DND-41 (cell line): ENCODE measurements at regions not wholly inside any gene's neighbourhood (a gene's known extent, or its start where the extent isn't known, plus 50 kb on each side); places are given as distances from the start of the nearest gene placed in this dataset.

Experiments
- ATAC-seq: fragments of 200-7000 bp; cut with Tn5 transposase; 3 replicates; pipeline ENCODE4 v1.9.1; 2021; ENCODE audit warnings: low read depth; ENCODE audit not compliant: insufficient read depth
- DNase-seq: peaks from one replicate; pipeline ENCODE4 v3.0.0-alpha.2; 2020
- H2AFZ ChIP-seq: 2 replicates; pipeline ENCODE4 v1.6.0; 2012; ENCODE audit warnings: low read depth, low read length
- H3K27ac ChIP-seq: 2 replicates; pipeline ENCODE4 v1.5.1; 2012; ENCODE audit warnings: low read length, inconsistent platforms
- H3K27me3 ChIP-seq: fragments of 200-600 bp; sonication (generic); 2 replicates; pipeline ENCODE4 v1.6.0; 2012; ENCODE audit warnings: low read length, mild to moderate bottlenecking, inconsistent platforms; ENCODE audit not compliant: insufficient read depth, poor library complexity
- H3K36me3 ChIP-seq: 2 replicates; pipeline ENCODE4 v1.5.1; 2012; ENCODE audit warnings: low read length, inconsistent platforms; ENCODE audit not compliant: insufficient read depth
- H3K4me1 ChIP-seq: 2 replicates; pipeline ENCODE4 v1.5.1; 2012; ENCODE audit warnings: mild to moderate bottlenecking, low read length; ENCODE audit not compliant: insufficient read depth
- H3K4me2 ChIP-seq: 2 replicates; pipeline ENCODE4 v1.6.0; 2012; ENCODE audit warnings: mild to moderate bottlenecking, moderate library complexity, low read length, inconsistent platforms; ENCODE audit not compliant: insufficient read depth
- H3K4me3 ChIP-seq, 2 experiments: fragments of 200-600 bp in 1 of 2; shearing (Covaris generic) in 1 of 2; 2 replicates each; pipeline ENCODE4 v1.5.1; 2012 to 2016; ENCODE audit warnings: inconsistent platforms in 2 of 2, low read length in 2 of 2, mild to moderate bottlenecking in 2 of 2, low read depth in 1 of 2, moderate library complexity in 1 of 2
- H3K79me2 ChIP-seq: 2 replicates; pipeline ENCODE4 v1.6.0; 2012; ENCODE audit warnings: low read length, inconsistent platforms; ENCODE audit not compliant: insufficient read depth
- H3K9ac ChIP-seq: 2 replicates; pipeline ENCODE4 v1.6.0; 2012; ENCODE audit warnings: low read depth, mild to moderate bottlenecking, inconsistent platforms, low read length, moderate library complexity
- H3K9me3 ChIP-seq: 2 replicates; pipeline ENCODE4 v1.5.1; 2012; ENCODE audit warnings: low read length, moderate library complexity, mild to moderate bottlenecking, inconsistent platforms; ENCODE audit not compliant: insufficient read depth, severe bottlenecking
- H4K20me1 ChIP-seq: 2 replicates; pipeline ENCODE4 v1.6.0; 2012; ENCODE audit warnings: low read length; ENCODE audit not compliant: insufficient read depth
- EZH2 ChIP-seq: IDR thresholded peaks from 3 replicates; pipeline ENCODE4 v1.6.1; 2012; ENCODE audit warnings: borderline replicate concordance, low read depth, mild to moderate bottlenecking, moderate library complexity, low read length, inconsistent platforms; ENCODE audit not compliant: severe bottlenecking
- TF ChIP-seq, protein P1 (sequence below): IDR thresholded peaks from 2 replicates; pipeline ENCODE4 v1.5.1; 2012; ENCODE audit warnings: borderline replicate concordance, low read length, moderate library complexity, mild to moderate bottlenecking; ENCODE audit not compliant: poor library complexity, severe bottlenecking; ENCODE audit errors: extremely low read depth

DNA sequence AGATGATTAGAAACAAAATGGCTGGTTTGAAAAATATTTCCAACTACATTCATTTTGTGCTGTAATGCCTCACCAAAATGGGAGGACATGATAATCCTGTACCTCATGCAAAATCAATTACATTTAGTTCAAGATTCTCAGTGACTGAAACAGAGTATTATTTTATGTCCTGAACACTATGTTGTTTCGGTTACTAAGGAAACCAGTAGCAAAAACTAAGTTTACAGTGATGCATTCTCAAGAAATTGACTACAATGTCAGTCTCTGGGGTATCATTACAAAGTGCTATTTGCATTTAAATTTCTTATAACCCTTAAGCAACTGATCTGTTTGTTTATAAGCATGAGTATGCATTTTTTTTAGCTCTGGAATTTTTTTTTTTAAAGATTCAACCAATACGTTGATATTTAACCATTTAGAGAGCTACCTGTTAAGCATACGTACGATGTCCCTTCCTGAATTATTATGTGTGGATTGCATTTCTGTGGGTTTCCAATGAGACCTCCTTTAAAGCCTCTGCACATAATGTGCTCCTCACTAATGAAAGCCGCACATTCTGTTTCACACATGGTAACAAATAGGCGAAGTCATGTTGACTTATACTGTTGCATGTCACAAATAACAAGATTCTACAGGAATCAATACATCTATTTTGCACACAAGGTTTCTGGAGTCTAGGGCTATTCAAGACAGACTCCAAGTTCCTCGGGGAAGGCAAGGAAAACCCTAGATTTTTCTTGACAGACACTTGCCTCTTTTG lies 1035.7 kb downstream of the ADGRL2 start:
- Histone ChIP-seq H3K9ac (no peak overlapping the region), H3K4me3 (no peak overlapping the region), H2AFZ (no peak overlapping the region), H4K20me1 (no peaks in the 10 kb centered on the region), H3K79me2 (no peaks in the 10 kb centered on the region), H3K27me3 (no peaks in the 10 kb centered on the region), H3K27ac (no peak overlapping the region), H3K9me3 (no peaks in the 10 kb centered on the region), H3K36me3 (no peaks in the 10 kb centered on the region), H3K4me1 (no peaks in the 10 kb centered on the region), H3K4me2 (no peak overlapping the region)
- no peak for TF ChIP-seq EZH2
- TF ChIP-seq, protein P1, sequence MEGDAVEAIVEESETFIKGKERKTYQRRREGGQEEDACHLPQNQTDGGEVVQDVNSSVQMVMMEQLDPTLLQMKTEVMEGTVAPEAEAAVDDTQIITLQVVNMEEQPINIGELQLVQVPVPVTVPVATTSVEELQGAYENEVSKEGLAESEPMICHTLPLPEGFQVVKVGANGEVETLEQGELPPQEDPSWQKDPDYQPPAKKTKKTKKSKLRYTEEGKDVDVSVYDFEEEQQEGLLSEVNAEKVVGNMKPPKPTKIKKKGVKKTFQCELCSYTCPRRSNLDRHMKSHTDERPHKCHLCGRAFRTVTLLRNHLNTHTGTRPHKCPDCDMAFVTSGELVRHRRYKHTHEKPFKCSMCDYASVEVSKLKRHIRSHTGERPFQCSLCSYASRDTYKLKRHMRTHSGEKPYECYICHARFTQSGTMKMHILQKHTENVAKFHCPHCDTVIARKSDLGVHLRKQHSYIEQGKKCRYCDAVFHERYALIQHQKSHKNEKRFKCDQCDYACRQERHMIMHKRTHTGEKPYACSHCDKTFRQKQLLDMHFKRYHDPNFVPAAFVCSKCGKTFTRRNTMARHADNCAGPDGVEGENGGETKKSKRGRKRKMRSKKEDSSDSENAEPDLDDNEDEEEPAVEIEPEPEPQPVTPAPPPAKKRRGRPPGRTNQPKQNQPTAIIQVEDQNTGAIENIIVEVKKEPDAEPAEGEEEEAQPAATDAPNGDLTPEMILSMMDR, result no peak
- no peak for DNase-seq
- no peak for ATAC-seq

DNA sequence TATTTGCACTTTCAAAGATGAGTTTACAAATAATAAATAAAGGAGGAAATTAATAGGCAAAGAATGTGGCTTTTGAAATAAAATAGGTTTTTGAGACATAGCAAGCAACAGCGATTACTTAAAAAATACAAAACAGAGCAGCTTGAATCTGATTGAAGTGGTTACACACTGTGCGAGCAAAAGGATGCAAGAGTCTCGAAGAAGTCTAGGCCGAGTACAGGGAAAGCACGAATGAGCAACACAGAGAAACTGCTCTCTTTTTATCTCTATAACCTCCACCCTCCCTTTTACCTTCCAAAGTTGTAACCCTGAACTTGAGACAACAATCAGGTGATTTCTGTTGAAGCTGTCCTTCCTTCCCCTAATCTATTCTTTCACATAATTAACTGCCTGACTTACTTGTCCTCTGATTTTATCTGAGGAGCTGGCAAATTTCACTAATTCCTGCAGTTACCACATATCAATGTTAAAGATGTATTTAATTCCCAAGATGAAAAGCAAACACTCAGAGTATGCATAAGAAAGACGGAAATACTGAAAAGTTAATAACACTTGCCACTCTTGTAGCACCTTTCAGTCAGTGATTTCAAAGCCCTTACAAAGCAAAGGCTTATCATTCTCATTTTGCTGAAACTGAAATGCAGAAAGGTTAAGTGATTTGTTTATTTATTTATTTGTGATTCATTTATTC lies 1030.1 kb downstream of the ADGRL2 start:
- H3K9me3 ChIP-seq, result no peaks in the 10 kb centered on the region
- no peak overlapping the region for H3K9ac ChIP-seq
- H3K27ac ChIP-seq, result no peak overlapping the region
- H4K20me1 ChIP-seq, result no peaks in the 10 kb centered on the region
- H3K4me3 ChIP-seq, result no peak overlapping the region
- ATAC-seq, result peak; percentile 47; the same call in 1 of the 3 replicates
- no peaks in the 10 kb centered on the region for H3K36me3 ChIP-seq
- no peak overlapping the region for H2AFZ ChIP-seq
- H3K4me2 ChIP-seq, result no peak overlapping the region
- H3K79me2 ChIP-seq, result no peaks in the 10 kb centered on the region
- no peak for DNase-seq
- no peaks in the 10 kb centered on the region for H3K27me3 ChIP-seq
- no peaks in the 10 kb centered on the region for H3K4me1 ChIP-seq
- TF ChIP-seq EZH2, result no peak
- TF ChIP-seq, protein P1, result no peak

DNA sequence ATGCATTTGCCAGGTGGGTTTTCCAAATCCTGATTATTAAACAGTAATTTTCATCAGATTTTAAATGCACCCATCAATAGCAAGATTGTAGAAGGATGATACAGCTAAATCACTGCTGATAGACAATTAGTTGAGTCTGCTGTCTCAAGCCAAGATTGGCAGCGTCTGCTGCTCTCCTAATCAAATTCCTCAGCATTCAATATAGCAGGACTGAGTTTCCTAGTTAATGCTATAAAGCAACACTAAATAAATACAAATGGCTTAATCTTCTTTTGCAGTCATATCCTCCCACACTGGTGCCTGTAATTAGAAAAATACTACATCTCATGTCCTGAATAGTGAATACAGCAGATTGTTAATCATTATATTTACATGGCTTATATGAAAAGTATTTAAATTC lies 1028.8 kb downstream of the ADGRL2 start:
- ATAC-seq (no peak), DNase-seq (no peak)
- Histone ChIP-seq H3K4me3 (no peak overlapping the region), H3K27ac (no peak overlapping the region), H3K4me2 (no peak overlapping the region), H3K9me3 (no peaks in the 10 kb centered on the region), H3K36me3 (no peaks in the 10 kb centered on the region), H3K79me2 (no peaks in the 10 kb centered on the region), H2AFZ (no peak overlapping the region), H3K9ac (no peak overlapping the region), H4K20me1 (no peaks in the 10 kb centered on the region), H3K4me1 (no peaks in the 10 kb centered on the region), H3K27me3 (no peaks in the 10 kb centered on the region)
- TF ChIP-seq, protein P1, result no peak
- no peak for TF ChIP-seq EZH2
